Activated naive CD4-positive, alpha-beta T cell treated with Interleukin-2 at 50 U/mL for 16 hours (primary cell): ENCODE measurements at regions not wholly inside any gene's neighbourhood (a gene's known extent, or its start where the extent isn't known, plus 50 kb on each side); places are given as distances from the start of the nearest gene placed in this dataset.
"Not testable (repeated sequence)": the region's sequence is repeated elsewhere in the genome, so short reads cannot be mapped to it uniquely, and the experiment has no call there.

Source experiments
- DNase-seq: peaks from one replicate; pipeline ENCODE4 v3.0.0-alpha.2; 2020

- no peak for DNase-seq
Measured at GRCh38 chr11:34001557-34002064, 49.9 kb upstream of the CAPRIN1 start.

- no peak for DNase-seq
Measured at GRCh38 chr11:33999393-33999792, 52.1 kb upstream of the CAPRIN1 start.

GRCh38 chr11:33997584-33998251 lies 53.8 kb upstream of the CAPRIN1 start:
- DNase-seq, result no peak

- DNase-seq, result peak; percentile 74
Measured at GRCh38 chr11:33996498-33997454, 54.8 kb upstream of the CAPRIN1 start.

GRCh38 chr11:33994937-33995336 lies 56.6 kb upstream of the CAPRIN1 start:
- DNase-seq, result no peak

GRCh38 chr11:33991136-33991535 lies 60.4 kb upstream of the CAPRIN1 start:
- DNase-seq, result not testable (repeated sequence)

- DNase-seq, result not testable (repeated sequence)
Measured at GRCh38 chr11:33990131-33990530, 61.4 kb upstream of the CAPRIN1 start.

- no peak for DNase-seq
Measured at GRCh38 chr11:33989461-33989860, 62.1 kb upstream of the CAPRIN1 start.

GRCh38 chr11:33988586-33989370 lies 62.8 kb upstream of the CAPRIN1 start:
- no peak for DNase-seq

GRCh38 chr11:33987975-33988580 lies 63.5 kb upstream of the CAPRIN1 start:
- DNase-seq, result peak; percentile 70

GRCh38 chr11:33987545-33987944 lies 64.0 kb upstream of the CAPRIN1 start:
- no peak for DNase-seq

- not testable (repeated sequence) for DNase-seq
Measured at GRCh38 chr11:33986597-33987501, 64.7 kb upstream of the CAPRIN1 start.

GRCh38 chr11:33984682-33985389 lies 66.7 kb upstream of the CAPRIN1 start:
- DNase-seq, result no peak

GRCh38 chr11:33982661-33983060 lies 68.9 kb upstream of the CAPRIN1 start:
- no peak for DNase-seq

GRCh38 chr11:33980897-33981296 lies 70.6 kb upstream of the CAPRIN1 start:
- DNase-seq, result no peak

- no peak for DNase-seq
Measured at GRCh38 chr11:33978376-33978775, 73.2 kb upstream of the CAPRIN1 start.

GRCh38 chr11:33977676-33978075 lies 73.9 kb upstream of the CAPRIN1 start:
- DNase-seq, result no peak

GRCh38 chr11:33976495-33977199 lies 74.9 kb upstream of the CAPRIN1 start:
- no peak for DNase-seq

- no peak for DNase-seq
Measured at GRCh38 chr11:33974804-33975203, 76.7 kb upstream of the CAPRIN1 start.

GRCh38 chr11:33971530-33971929 lies 79.7 kb upstream of the LMO2 start:
- not testable (repeated sequence) for DNase-seq
